ENCODE measurements at regions not wholly inside any gene's neighbourhood (a gene's known extent, or its start where the extent isn't known, plus 50 kb on each side); places are given as distances from the start of the nearest gene placed in this dataset.
"Not testable (repeated sequence)": the region's sequence is repeated elsewhere in the genome, so short reads cannot be mapped to it uniquely, and the experiment has no call there.

DNA sequence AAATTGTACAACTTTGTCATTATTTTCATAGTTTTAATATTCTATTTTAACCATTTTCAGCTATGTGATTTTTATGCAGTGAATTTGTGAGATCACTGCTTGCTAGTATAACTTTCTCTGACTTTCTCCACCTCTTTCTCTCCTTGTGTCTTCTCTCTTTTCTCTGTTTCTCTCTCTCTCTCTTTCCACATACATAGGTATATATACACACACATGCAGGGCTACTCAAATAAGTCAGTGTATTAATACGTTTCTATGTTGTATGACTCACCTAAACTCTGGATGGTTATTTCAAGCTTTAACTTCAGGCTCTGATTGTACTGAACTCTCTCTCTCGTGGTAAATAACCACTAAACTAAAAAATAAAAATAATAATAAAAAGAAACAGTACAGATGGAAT is 1389.3 kb upstream of the ALCAM start:
- no peak overlapping the region for H3K4me3 Mint-ChIP-seq
- H3K36me3 Mint-ChIP-seq = no peaks in the 10 kb centered on the region
- no peak for ATAC-seq
- H3K27me3 Mint-ChIP-seq = no peaks in the 10 kb centered on the region
- peaks cover 17% of the 10 kb centered on the region for H3K9me3 Mint-ChIP-seq
- no peaks in the 10 kb centered on the region for H3K4me1 Mint-ChIP-seq (ENCODE audit: low read depth in 2 of 2)
- no peak overlapping the region for H3K27ac Mint-ChIP-seq
- no peak for DNase-seq (ENCODE audit: low spot score)

- H3K9me3 Mint-ChIP-seq = peaks cover 11% of the 10 kb centered on the region
- H3K27me3 Mint-ChIP-seq = no peaks in the 10 kb centered on the region
- H3K27ac Mint-ChIP-seq = no peak overlapping the region
These were observed 1375.1 kb upstream of the ALCAM start for GRCh38 chr3:103991461-103992115.

GRCh38 chr3:103992469-103992868 is 1374.2 kb upstream of the ALCAM start:
- Mint-ChIP-seq H3K27ac (no peak overlapping the region), H3K9me3 (peaks cover 11% of the 10 kb centered on the region), H3K4me3 (no peak overlapping the region), H3K36me3 (no peaks in the 10 kb centered on the region), H3K27me3 (no peaks in the 10 kb centered on the region), H3K4me1 (ENCODE audit: low read depth in 2 of 2) (no peaks in the 10 kb centered on the region)
- ATAC-seq (no peak), DNase-seq (ENCODE audit: low spot score) (no peak)

More at GRCh38 chr3:103991461-103992115, 1375.1 kb upstream of the ALCAM start:
- ATAC-seq = no peak
- H3K4me3 Mint-ChIP-seq = no peak overlapping the region
- DNase-seq (ENCODE audit: low spot score) = no peak
- no peaks in the 10 kb centered on the region for H3K36me3 Mint-ChIP-seq
- no peaks in the 10 kb centered on the region for H3K4me1 Mint-ChIP-seq (ENCODE audit: low read depth in 2 of 2)

- no peaks in the 10 kb centered on the region for H3K27me3 Mint-ChIP-seq
- no peak for ATAC-seq
- no peak overlapping the region for H3K4me3 Mint-ChIP-seq
These were observed 1361.8 kb upstream of the ALCAM start for GRCh38 chr3:104004956-104005355.

DNA sequence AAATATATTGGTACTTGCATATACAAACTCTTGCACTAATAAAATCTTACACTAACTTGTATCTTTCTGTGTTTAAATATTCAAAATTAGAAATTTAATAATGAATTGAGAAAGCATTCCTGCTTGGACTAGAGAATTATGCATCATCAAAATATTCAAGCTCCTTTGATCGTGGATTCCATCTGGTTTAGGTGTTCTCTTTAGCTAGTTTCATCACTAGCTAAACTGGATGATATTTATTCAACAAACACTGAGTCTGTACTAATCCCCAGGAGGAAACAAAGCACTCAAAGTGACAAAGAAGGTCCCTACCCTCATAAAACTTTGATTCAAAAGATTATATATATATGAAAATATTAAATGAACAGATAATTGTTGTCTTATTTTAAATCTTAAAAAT is 1360.9 kb upstream of the ALCAM start:
- H3K27me3 Mint-ChIP-seq = no peaks in the 10 kb centered on the region
- H3K36me3 Mint-ChIP-seq = no peaks in the 10 kb centered on the region
- no peak overlapping the region for H3K27ac Mint-ChIP-seq
- ATAC-seq = no peak
- no peaks in the 10 kb centered on the region for H3K4me1 Mint-ChIP-seq (ENCODE audit: low read depth in 2 of 2)
- H3K4me3 Mint-ChIP-seq = no peak overlapping the region
- DNase-seq (ENCODE audit: low spot score) = no peak
- peaks cover 8% of the 10 kb centered on the region for H3K9me3 Mint-ChIP-seq

More at GRCh38 chr3:104004956-104005355, 1361.8 kb upstream of the ALCAM start:
- DNase-seq (ENCODE audit: low spot score) = no peak
- H3K36me3 Mint-ChIP-seq = no peaks in the 10 kb centered on the region
- no peaks in the 10 kb centered on the region for H3K4me1 Mint-ChIP-seq (ENCODE audit: low read depth in 2 of 2)
- no peak overlapping the region for H3K27ac Mint-ChIP-seq
- peaks cover 8% of the 10 kb centered on the region for H3K9me3 Mint-ChIP-seq

GRCh38 chr3:104018541-104018940 is 1348.2 kb upstream of the ALCAM start:
- Mint-ChIP-seq H3K36me3 (peaks cover 11% of the 10 kb centered on the region), H3K4me3 (no peak overlapping the region), H3K27ac (no peak overlapping the region), H3K9me3 (peaks cover 26% of the 10 kb centered on the region), H3K4me1 (ENCODE audit: low read depth in 2 of 2) (no peaks in the 10 kb centered on the region), H3K27me3 (no peaks in the 10 kb centered on the region)
- DNase-seq (ENCODE audit: low spot score) (no peak), ATAC-seq (no peak)

GRCh38 chr3:104031598-104031997 is 1335.1 kb upstream of the ALCAM start:
- H3K4me3 Mint-ChIP-seq = no peak overlapping the region
- H3K4me1 Mint-ChIP-seq (ENCODE audit: low read depth in 2 of 2) = no peaks in the 10 kb centered on the region
- no peaks in the 10 kb centered on the region for H3K36me3 Mint-ChIP-seq
- no peak for ATAC-seq
- H3K27ac Mint-ChIP-seq = no peak overlapping the region
- no peak for DNase-seq (ENCODE audit: low spot score)
- H3K27me3 Mint-ChIP-seq = no peaks in the 10 kb centered on the region
- peaks cover 19% of the 10 kb centered on the region for H3K9me3 Mint-ChIP-seq

GRCh38 chr3:104032283-104032682 is 1334.4 kb upstream of the ALCAM start:
- Mint-ChIP-seq H3K27me3 (no peaks in the 10 kb centered on the region), H3K4me1 (ENCODE audit: low read depth in 2 of 2) (no peaks in the 10 kb centered on the region), H3K9me3 (peaks cover 19% of the 10 kb centered on the region), H3K27ac (no peak overlapping the region), H3K4me3 (no peak overlapping the region), H3K36me3 (no peaks in the 10 kb centered on the region)
- no peak for ATAC-seq
- DNase-seq (ENCODE audit: low spot score) = no peak

DNA sequence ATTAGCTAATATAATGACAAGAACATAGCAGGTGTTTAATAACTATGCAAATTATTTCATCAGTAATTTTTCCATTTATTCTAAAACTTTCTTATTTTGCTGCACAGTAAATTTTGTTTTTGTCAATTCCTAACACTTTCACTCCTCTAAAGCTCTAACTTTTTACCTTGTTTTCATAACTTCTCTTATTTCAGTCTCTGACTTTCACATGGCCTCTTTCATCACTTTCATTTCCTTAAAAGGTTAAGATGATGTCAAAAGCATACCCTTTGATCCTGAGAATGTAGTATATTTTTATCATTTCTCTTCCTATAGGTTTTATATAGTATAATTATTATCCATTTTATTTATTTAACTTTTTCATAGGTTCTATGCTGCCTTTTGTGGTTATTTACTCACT is 1325.8 kb upstream of the ALCAM start:
- H3K9me3 Mint-ChIP-seq = peaks cover 21% of the 10 kb centered on the region
- no peaks in the 10 kb centered on the region for H3K4me1 Mint-ChIP-seq (ENCODE audit: low read depth in 2 of 2)
- ATAC-seq (no peak), DNase-seq (ENCODE audit: low spot score) (no peak)
- no peaks in the 10 kb centered on the region for H3K27me3 Mint-ChIP-seq
- no peak overlapping the region for H3K4me3 Mint-ChIP-seq
- H3K36me3 Mint-ChIP-seq = peaks cover 7% of the 10 kb centered on the region
- H3K27ac Mint-ChIP-seq = no peak overlapping the region

DNA sequence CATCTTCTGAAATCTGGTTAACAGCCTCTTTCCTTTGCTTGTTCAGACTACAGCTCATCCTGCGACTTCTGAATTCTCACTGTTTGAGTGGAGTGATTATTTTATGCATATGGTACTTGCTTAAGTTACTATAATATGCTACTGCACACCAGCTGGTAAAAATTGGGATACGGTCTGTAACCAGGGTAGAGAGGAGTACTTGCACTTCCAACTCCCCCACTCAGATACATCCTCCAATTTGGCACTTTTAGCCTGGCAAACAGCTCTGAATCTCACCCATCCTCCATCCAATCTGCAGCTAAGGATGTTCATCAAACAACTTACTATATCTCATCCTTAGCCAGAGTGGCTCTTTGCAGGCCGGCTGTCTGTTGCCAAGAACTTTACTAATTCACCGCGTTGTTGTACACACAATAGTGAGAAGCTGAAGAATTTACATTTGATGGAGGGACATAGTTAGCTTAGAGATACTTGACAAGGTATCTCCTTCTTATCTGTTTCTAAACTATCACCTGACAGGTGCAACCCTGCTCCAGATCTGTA is 1323.6 kb upstream of the ALCAM start:
- H3K27me3 Mint-ChIP-seq; H3K4me1 Mint-ChIP-seq (ENCODE audit: low read depth in 2 of 2); ATAC-seq; DNase-seq (ENCODE audit: low spot score); H3K27ac Mint-ChIP-seq; H3K36me3 Mint-ChIP-seq; H3K4me3 Mint-ChIP-seq: not testable (repeated sequence)
- H3K9me3 Mint-ChIP-seq = peaks cover 22% of the 10 kb centered on the region

DNA sequence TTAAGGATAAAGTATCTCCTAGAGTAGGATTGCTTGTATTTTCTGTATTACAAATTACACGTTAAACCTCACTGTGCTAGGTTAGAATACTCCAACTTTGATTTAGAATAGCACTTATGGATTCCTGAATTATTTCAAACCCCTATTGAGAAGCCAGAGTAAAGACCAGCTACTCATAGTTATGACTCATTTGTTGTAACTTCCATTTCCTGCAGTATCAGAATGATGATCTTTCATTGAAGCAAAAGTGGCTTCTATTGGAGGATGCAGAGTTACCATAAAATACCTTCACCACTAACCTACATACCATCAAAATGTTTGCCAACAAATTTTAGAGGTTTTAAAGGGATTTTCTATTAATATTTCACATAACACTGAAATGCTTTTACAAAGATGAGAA is 1322.7 kb upstream of the ALCAM start:
- no peak for ATAC-seq

DNA sequence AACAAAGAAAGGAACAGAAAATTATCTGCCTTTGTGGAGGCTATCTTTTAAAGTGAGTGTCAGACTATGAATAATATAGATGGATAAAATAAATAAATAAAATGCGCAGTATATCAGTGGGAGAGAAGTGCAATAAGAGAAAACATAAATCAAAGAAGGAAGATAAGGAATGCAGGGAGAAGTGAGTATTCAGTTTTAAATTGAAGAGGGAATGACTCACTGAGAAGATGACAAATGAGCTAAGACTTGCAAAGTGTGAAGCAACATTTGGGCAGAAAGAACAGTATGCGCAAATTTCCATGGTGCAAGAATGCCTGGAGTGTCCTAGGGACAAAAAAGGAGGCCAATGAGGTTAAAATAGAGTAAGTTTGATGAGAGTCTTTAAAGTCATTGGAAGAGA is 1300.1 kb upstream of the ALCAM start:
- Mint-ChIP-seq H3K9me3 (peaks cover 8% of the 10 kb centered on the region), H3K4me1 (ENCODE audit: low read depth in 2 of 2) (no peaks in the 10 kb centered on the region), H3K27ac (no peak overlapping the region), H3K4me3 (no peak overlapping the region), H3K27me3 (no peaks in the 10 kb centered on the region), H3K36me3 (no peaks in the 10 kb centered on the region)
- ATAC-seq = no peak
- no peak for DNase-seq (ENCODE audit: low spot score)

More for the DNA sequence above, 1322.7 kb upstream of the ALCAM start:
- no peaks in the 10 kb centered on the region for H3K4me1 Mint-ChIP-seq (ENCODE audit: low read depth in 2 of 2)
- no peak overlapping the region for H3K27ac Mint-ChIP-seq
- H3K4me3 Mint-ChIP-seq = no peak overlapping the region
- DNase-seq (ENCODE audit: low spot score) = no peak
- no peaks in the 10 kb centered on the region for H3K27me3 Mint-ChIP-seq
- peaks cover 19% of the 10 kb centered on the region for H3K9me3 Mint-ChIP-seq
- peaks cover 7% of the 10 kb centered on the region for H3K36me3 Mint-ChIP-seq

DNA sequence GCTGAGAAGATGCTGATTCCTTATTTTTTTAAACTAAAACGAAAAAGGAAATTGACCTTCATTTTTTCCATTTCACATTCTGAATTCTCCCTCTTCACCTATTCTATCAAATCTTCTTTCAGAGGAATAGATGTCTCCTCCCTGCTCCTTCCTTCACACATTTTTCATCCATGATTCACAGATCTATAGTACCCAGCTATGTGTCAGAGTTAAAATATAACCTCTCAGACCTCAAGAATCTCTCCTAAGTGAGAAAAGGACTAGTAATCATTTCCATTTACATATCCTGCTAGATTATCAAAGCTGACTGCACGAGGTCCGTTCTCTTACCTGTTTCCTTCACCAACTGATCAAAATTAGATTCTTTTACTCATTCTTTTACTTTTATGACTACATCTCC is 1297.6 kb upstream of the ALCAM start:
- DNase-seq (ENCODE audit: low spot score) = no peak
- H3K4me3 Mint-ChIP-seq = no peak overlapping the region
- H3K4me1 Mint-ChIP-seq (ENCODE audit: low read depth in 2 of 2) = no peaks in the 10 kb centered on the region
- ATAC-seq = no peak
- H3K27ac Mint-ChIP-seq = no peak overlapping the region
- H3K9me3 Mint-ChIP-seq = peaks cover 8% of the 10 kb centered on the region
- no peaks in the 10 kb centered on the region for H3K36me3 Mint-ChIP-seq
- no peaks in the 10 kb centered on the region for H3K27me3 Mint-ChIP-seq

- H3K9me3 Mint-ChIP-seq = peaks cover 8% of the 10 kb centered on the region
- DNase-seq (ENCODE audit: low spot score) (no peak), ATAC-seq (no peak)
- H3K27ac Mint-ChIP-seq = no peak overlapping the region
- no peak overlapping the region for H3K4me3 Mint-ChIP-seq
- H3K27me3 Mint-ChIP-seq = no peaks in the 10 kb centered on the region
- H3K4me1 Mint-ChIP-seq (ENCODE audit: low read depth in 2 of 2) = no peaks in the 10 kb centered on the region
- no peaks in the 10 kb centered on the region for H3K36me3 Mint-ChIP-seq
These were observed 1295.8 kb upstream of the ALCAM start for GRCh38 chr3:104070906-104071305.

DNA sequence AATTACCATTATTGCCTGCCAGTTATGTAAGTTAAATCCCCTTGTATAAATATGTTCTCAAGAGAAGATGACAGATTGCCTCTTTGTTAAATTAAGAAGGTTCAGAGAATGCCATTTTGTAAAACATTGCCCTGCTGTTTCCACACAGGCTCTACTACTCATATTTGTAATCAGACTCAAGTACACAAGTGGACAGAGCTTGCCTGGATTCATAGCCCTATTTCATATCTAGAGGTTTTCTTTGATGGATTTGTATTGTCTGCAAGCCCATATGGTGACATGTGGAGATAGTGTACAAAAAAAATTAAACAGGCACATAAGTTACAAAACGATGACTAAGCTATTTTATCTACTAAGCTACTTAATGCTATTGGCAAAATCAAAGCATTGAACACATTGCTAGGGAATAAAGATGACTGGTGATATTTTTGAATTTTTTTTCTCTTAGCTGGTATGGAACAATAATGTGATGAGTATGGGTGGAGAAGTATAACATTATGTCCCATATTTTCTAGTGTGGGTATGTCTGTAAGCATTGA is 1286.6 kb upstream of the ALCAM start:
- H3K4me3 Mint-ChIP-seq = no peak overlapping the region

More for the DNA sequence above, 1286.6 kb upstream of the ALCAM start:
- no peak overlapping the region for H3K27ac Mint-ChIP-seq
- H3K27me3 Mint-ChIP-seq = no peaks in the 10 kb centered on the region
- H3K36me3 Mint-ChIP-seq = no peaks in the 10 kb centered on the region
- no peaks in the 10 kb centered on the region for H3K4me1 Mint-ChIP-seq (ENCODE audit: low read depth in 2 of 2)
- DNase-seq (ENCODE audit: low spot score) = no peak
- H3K9me3 Mint-ChIP-seq = peaks cover 3% of the 10 kb centered on the region
- no peak for ATAC-seq
